Neural progenitor cell (in vitro differentiated cells): ENCODE measurements at regions not wholly inside any gene's neighbourhood (a gene's known extent, or its start where the extent isn't known, plus 50 kb on each side); places are given as distances from the start of the nearest gene placed in this dataset.

Experiments used
- DNase-seq: peaks from one replicate; pipeline ENCODE4 v3.0.0-alpha.2; 2016; ENCODE audit warnings: low spot score
- H2AFZ ChIP-seq: fragments of 200-600 bp; sonication (generic); replicated peaks from 2 replicates; pipeline ENCODE4 v1.6.1; 2016; ENCODE audit warnings: antibody characterized with exemption
- H3F3A ChIP-seq: fragments of 200-600 bp; sonication (generic); 2 replicates; pipeline ENCODE4 v1.6.1; 2016; ENCODE audit warnings: antibody characterized with exemption, low read depth
- H3K27ac ChIP-seq: fragments of 200-600 bp; sonication (generic); 2 replicates; pipeline ENCODE4 v1.5.1; 2016; ENCODE audit warnings: mild to moderate bottlenecking
- H3K27me3 ChIP-seq: fragments of 200-600 bp; sonication (generic); 2 replicates; pipeline ENCODE4 v1.6.1; 2016; ENCODE audit warnings: mild to moderate bottlenecking, moderate library complexity
- H3K36me3 ChIP-seq: fragments of 200-600 bp; sonication (generic); 2 replicates; pipeline ENCODE4 v1.5.1; 2016
- H3K4me1 ChIP-seq: fragments of 200-600 bp; sonication (generic); 2 replicates; pipeline ENCODE4 v1.6.1; 2016; ENCODE audit warnings: mixed run types
- H3K4me2 ChIP-seq: fragments of 200-600 bp; sonication (generic); 2 replicates; pipeline ENCODE4 v1.6.1; 2016
- H3K4me3 ChIP-seq: fragments of 200-600 bp; sonication (generic); 2 replicates; pipeline ENCODE4 v1.5.1; 2016
- H3K79me2 ChIP-seq: fragments of 200-600 bp; sonication (generic); 2 replicates; pipeline ENCODE4 v1.6.1; 2016; ENCODE audit warnings: low read depth
- H3K9ac ChIP-seq: fragments of 200-600 bp; sonication (generic); 2 replicates; pipeline ENCODE4 v1.6.1; 2016
- H3K9me3 ChIP-seq: fragments of 200-600 bp; sonication (generic); 2 replicates; pipeline ENCODE4 v1.5.1; 2016; ENCODE audit warnings: low read depth
- H4K20me1 ChIP-seq: fragments of 200-600 bp; sonication (generic); 2 replicates; pipeline ENCODE4 v1.6.1; 2016; ENCODE audit warnings: low read depth
- H3K27ac Mint-ChIP-seq: 3 replicates; pipeline ENCODE4 v1.8.0; 2021; ENCODE audit warnings: mixed read lengths
- H3K27me3 Mint-ChIP-seq: 2 replicates; pipeline ENCODE4 v1.8.0; 2022; ENCODE audit warnings: low read depth, mild to moderate bottlenecking, inconsistent platforms, moderate library complexity, mixed read lengths; ENCODE audit not compliant: insufficient read depth
- H3K36me3 Mint-ChIP-seq: 3 replicates; pipeline ENCODE4 v1.8.0; 2021; ENCODE audit warnings: mixed read lengths
- H3K4me1 Mint-ChIP-seq: 3 replicates; pipeline ENCODE4 v1.8.0; 2021; ENCODE audit warnings: mixed read lengths
- H3K4me3 Mint-ChIP-seq: 3 replicates; pipeline ENCODE4 v1.8.0; 2021; ENCODE audit warnings: mild to moderate bottlenecking, moderate library complexity, mixed read lengths
- H3K9me3 Mint-ChIP-seq: 3 replicates; pipeline ENCODE4 v1.8.0; 2020; ENCODE audit warnings: mixed read lengths
- CTCF ChIP-seq: fragments of 200-600 bp; sonication (generic); IDR thresholded peaks from 2 replicates; pipeline ENCODE4 v1.5.1; 2017; ENCODE audit warnings: antibody characterized with exemption, mild to moderate bottlenecking
- EZH2 ChIP-seq: fragments of 200-600 bp; sonication (generic); IDR thresholded peaks from 2 replicates; pipeline ENCODE4 v1.6.1; 2017; ENCODE audit warnings: antibody characterized with exemption, mild to moderate bottlenecking, moderate library complexity
- EZH2phosphoT487 ChIP-seq: fragments of 200-600 bp; sonication (generic); IDR thresholded peaks from 2 replicates; pipeline ENCODE4 v1.6.1; 2017; ENCODE audit warnings: antibody characterized with exemption

DNA sequence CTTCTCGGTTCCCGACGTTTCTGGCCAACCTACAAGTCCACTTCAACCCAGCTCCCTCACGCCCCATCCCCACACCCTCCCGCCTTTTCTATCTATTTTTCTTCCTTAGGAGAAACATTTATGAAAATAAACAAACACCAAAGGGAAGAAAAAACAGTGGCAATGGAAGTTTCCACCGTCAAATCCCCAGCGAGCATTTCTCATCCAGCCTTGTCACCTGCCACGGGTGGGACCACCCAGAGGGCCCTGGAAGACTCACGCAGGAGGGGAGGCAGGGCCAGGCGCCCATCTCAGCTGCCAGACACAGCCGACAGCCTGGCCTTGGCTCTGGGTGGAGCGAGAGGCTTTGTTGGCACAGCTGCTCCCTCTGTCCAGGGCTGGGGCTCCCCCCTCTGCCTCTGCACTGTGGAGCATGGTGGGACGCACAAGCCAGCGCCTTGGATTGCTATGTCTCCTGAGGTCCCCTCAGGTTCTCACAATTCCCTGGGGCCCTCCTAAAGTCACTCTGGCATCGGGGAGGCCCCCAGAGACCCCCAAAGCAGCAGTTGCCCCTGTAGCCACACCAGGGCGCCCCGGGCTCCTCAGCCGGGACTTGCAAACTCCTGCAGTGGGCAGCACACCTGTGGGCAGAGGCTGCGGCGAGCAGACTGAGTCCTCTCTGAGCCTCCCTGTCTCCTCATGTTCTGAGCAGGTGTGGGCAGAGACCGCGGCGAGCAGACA lies 395.7 kb upstream of the SALL3 start:
- Histone ChIP-seq H3K9ac (no peak overlapping the region), H3K9me3 (no peaks in the 10 kb centered on the region), H3K79me2 (no peaks in the 10 kb centered on the region), H2AFZ (no peak overlapping the region), H3K4me2 (no peak overlapping the region), H3K4me3 (no peak overlapping the region), H3K27me3 (no peaks in the 10 kb centered on the region), H4K20me1 (no peaks in the 10 kb centered on the region), H3K36me3 (no peaks in the 10 kb centered on the region), H3K27ac (no peak overlapping the region), H3K4me1 (no peaks in the 10 kb centered on the region), H3F3A (no peaks in the 10 kb centered on the region)
- Mint-ChIP-seq H3K4me3 (no peak overlapping the region), H3K4me1 (peaks cover 14% of the 10 kb centered on the region), H3K27me3 (peaks cover 9% of the 10 kb centered on the region), H3K36me3 (no peaks in the 10 kb centered on the region), H3K27ac (no peak overlapping the region), H3K9me3 (peaks cover 5% of the 10 kb centered on the region)
- TF ChIP-seq EZH2 = no peak
- TF ChIP-seq CTCF = no peak
- no peak for TF ChIP-seq EZH2phosphoT487
- no peak for DNase-seq

DNA sequence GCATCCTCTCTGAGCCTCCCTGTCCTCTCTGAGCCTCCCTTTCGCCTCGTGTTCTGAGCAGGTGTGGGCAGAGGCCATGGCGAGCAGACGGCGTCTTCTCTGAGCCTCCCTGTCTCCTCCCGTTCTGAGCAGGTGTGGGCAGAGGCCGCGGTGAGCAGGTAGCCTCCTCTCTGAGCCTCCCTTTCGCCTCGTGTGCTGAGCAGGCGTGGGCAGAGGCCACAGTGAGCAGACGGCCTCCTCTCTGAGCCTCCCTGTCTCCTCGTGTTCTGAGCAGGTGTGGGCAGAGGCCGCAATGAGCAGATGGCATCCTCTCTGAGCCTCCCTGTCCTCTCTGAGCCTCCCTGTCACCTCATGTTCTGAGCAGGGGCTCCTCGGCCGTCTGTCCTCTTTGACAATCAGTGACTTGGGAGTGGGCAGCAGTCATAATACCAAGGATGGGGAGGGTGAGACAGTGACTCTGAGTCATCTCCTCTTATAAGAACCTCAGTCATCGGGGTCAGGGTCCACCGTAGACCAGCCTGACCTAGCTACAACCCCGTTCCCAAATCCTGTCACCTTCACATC lies 395.1 kb upstream of the SALL3 start:
- Histone ChIP-seq H3K9ac (no peak overlapping the region), H3K4me1 (no peaks in the 10 kb centered on the region), H3K79me2 (no peaks in the 10 kb centered on the region), H3K27ac (no peak overlapping the region), H4K20me1 (no peaks in the 10 kb centered on the region), H3K4me2 (no peak overlapping the region), H2AFZ (no peak overlapping the region), H3K27me3 (no peaks in the 10 kb centered on the region), H3F3A (no peaks in the 10 kb centered on the region), H3K9me3 (no peaks in the 10 kb centered on the region), H3K36me3 (no peaks in the 10 kb centered on the region), H3K4me3 (no peak overlapping the region)
- H3K9me3 Mint-ChIP-seq = peaks cover 5% of the 10 kb centered on the region
- H3K36me3 Mint-ChIP-seq = no peaks in the 10 kb centered on the region
- peaks cover 17% of the 10 kb centered on the region for H3K4me1 Mint-ChIP-seq
- DNase-seq = no peak
- no peak for TF ChIP-seq EZH2
- no peak for TF ChIP-seq EZH2phosphoT487
- no peak for TF ChIP-seq CTCF
- H3K4me3 Mint-ChIP-seq = no peak overlapping the region
- no peak overlapping the region for H3K27ac Mint-ChIP-seq
- peaks cover 5% of the 10 kb centered on the region for H3K27me3 Mint-ChIP-seq

- H3K4me2 ChIP-seq = no peak overlapping the region
- no peak for TF ChIP-seq EZH2phosphoT487
- Mint-ChIP-seq H3K27me3 (peaks cover 5% of the 10 kb centered on the region), H3K9me3 (peaks cover 5% of the 10 kb centered on the region), H3K36me3 (no peaks in the 10 kb centered on the region), H3K4me1 (peaks cover 17% of the 10 kb centered on the region), H3K27ac (no peak overlapping the region), H3K4me3 (no peak overlapping the region)
- H3K9me3 ChIP-seq = no peaks in the 10 kb centered on the region
- no peak overlapping the region for H3K4me3 ChIP-seq
- DNase-seq = no peak
- H2AFZ ChIP-seq = no peak overlapping the region
- H3K79me2 ChIP-seq = no peaks in the 10 kb centered on the region
- no peaks in the 10 kb centered on the region for H3K27me3 ChIP-seq
- H3F3A ChIP-seq = no peaks in the 10 kb centered on the region
- H4K20me1 ChIP-seq = no peaks in the 10 kb centered on the region
- no peak overlapping the region for H3K27ac ChIP-seq
- H3K9ac ChIP-seq = no peak overlapping the region
- H3K36me3 ChIP-seq = no peaks in the 10 kb centered on the region
- H3K4me1 ChIP-seq = no peaks in the 10 kb centered on the region
Observed at GRCh38 chr18:78586586-78586985, 393.0 kb upstream of the SALL3 start.

DNA sequence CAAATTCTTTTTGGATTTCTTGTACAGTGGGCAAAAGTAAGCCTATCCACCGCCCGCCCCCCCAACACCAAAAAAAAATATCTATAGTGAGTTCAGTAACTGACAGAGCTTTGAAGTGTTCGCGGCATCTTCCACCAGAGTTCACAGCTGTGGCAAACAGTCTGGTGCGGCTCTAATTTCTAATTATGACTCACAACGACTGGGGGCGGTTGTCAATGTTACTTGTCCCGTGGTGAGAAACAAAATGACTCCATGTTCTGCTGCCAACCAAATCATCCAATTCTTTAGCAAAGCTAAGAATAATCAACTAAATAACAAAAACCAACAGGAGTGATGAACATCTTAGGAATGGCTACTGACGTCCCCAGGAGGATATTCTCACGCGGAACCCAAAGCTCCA lies 392.5 kb upstream of the SALL3 start:
- Mint-ChIP-seq H3K4me3 (no peak overlapping the region), H3K9me3 (peaks cover 5% of the 10 kb centered on the region), H3K36me3 (peaks cover 2% of the 10 kb centered on the region), H3K4me1 (peaks cover 17% of the 10 kb centered on the region), H3K27me3 (peaks cover 10% of the 10 kb centered on the region), H3K27ac (no peak overlapping the region)
- Histone ChIP-seq H2AFZ (no peak overlapping the region), H3K4me1 (no peaks in the 10 kb centered on the region), H3K9ac (no peak overlapping the region), H3K36me3 (no peaks in the 10 kb centered on the region), H3K4me2 (no peak overlapping the region), H3K27me3 (no peaks in the 10 kb centered on the region), H3F3A (no peaks in the 10 kb centered on the region), H4K20me1 (no peaks in the 10 kb centered on the region), H3K27ac (no peak overlapping the region), H3K9me3 (no peaks in the 10 kb centered on the region), H3K79me2 (no peaks in the 10 kb centered on the region), H3K4me3 (no peak overlapping the region)
- no peak for DNase-seq
- TF ChIP-seq EZH2 (no peak), CTCF (no peak), EZH2phosphoT487 (no peak)
